ENCODE measurements at regions not wholly inside any gene's neighbourhood (a gene's known extent, or its start where the extent isn't known, plus 50 kb on each side); places are given as distances from the start of the nearest gene placed in this dataset.
A peak's percentile ranks its signal among the peaks of the same experiment; 100 is the strongest.

DNA sequence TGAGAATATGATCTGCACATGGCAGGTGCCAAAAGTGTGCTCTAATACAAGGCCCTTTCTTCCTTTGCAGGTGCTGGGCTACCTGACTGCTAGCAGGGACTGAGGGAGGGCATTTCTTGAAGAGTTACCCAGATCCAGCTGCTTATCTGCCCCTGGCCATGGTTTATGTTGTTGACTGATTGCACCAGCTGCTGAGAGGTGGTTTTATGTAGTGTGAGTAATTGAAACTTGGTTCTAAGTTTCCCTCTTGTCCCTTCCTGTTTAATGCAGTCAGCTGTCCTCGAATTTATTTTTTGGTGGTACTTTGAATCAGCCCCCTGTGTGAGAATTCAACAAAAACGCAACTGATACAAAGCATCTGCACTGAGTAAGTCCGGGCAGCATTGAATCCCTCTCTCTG is 288.3 kb upstream of the C2CD4B start:
- Mint-ChIP-seq H3K36me3 (no peaks in the 10 kb centered on the region), H3K9me3 (no peaks in the 10 kb centered on the region), H3K27ac (no peak overlapping the region)
- DNase-seq (ENCODE audit: low spot score in 2 of 2) = no peak
- ATAC-seq = no peak

DNA sequence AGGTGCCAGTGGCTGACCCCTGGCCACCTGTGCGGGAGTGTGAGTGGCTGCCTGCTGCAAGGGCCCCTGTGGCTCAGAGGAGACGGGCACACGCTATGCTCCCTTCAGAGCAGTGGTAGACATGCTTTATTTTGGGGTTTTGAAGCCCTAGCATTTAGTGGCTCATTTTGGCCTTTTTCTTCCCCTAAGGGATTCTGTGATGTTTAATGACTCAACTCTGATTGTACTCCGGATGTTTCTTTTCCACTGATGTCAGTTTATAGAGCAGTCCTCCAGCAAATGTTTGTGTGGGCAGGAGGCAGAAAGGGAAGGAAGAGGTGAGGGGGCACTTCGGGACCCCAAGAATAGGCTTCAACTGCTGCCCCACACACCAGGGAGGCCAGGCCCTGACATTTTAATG is 288.9 kb upstream of the C2CD4B start:
- no peaks in the 10 kb centered on the region for H3K36me3 Mint-ChIP-seq
- H3K27ac Mint-ChIP-seq = no peak overlapping the region
- ATAC-seq (no peak), DNase-seq (ENCODE audit: low spot score in 2 of 2) (no peak)
- H3K9me3 Mint-ChIP-seq = no peaks in the 10 kb centered on the region

DNA sequence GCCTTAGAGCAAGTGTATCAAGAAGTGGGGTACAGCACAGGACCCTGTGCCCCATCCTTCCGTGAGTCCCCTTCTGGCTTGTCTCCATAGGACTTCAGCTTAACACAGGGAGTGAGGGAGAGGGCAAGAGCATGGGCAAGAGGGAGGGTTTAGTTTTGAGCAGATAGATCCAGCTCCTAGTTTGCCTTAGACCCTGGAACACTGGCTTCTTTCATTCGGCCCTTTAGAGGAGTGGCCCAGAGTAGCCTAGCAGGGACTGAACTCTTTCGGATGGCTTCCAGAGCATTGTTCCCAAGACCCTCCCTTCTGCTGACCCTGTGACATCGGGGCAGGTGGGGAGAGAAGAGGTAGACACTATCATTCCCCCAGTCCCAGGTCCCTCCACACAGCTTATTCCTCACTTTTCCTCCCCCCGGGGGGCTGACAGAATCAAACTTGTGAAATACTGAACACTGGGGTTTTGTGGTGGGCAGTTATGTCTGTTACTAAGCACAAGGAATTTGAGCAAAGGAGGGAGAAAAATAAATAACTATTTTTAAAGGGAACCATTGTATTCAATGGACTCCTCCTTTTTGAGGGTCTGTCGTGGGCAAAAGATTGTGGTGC is 289.6 kb upstream of the C2CD4B start:
- Mint-ChIP-seq H3K27ac (no peak overlapping the region), H3K9me3 (no peaks in the 10 kb centered on the region), H3K36me3 (no peaks in the 10 kb centered on the region)
- DNase-seq (ENCODE audit: low spot score in 2 of 2) = no peak
- no peak for ATAC-seq

DNA sequence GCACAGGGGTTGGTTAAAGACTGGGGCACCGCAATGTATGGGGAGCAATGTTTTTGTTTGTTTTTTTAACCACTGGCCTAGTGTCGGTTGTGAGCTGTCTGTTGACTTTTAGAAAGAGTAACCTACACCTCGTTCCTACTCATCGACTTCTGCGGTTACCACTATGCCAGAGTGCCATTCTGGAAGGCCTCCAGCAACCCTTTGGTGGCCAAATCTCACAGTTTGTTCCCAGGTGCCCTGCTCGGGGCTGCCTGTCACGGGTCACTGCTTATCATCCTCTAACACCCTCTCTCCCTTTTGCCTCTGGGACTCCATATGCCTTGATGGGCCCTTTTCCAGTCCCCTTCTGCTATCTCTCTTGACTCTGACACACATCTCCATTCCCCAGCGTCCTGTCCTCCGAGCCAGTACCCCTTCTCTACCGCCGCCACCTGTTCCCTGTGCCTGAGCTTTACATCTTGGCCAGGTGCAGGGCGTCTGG is 290.4 kb upstream of the C2CD4B start:
- no peaks in the 10 kb centered on the region for H3K36me3 Mint-ChIP-seq
- ATAC-seq (no peak), DNase-seq (ENCODE audit: low spot score in 2 of 2) (no peak)
- H3K9me3 Mint-ChIP-seq = no peaks in the 10 kb centered on the region
- H3K27ac Mint-ChIP-seq = peak overlapping the region in 1 of 2 donors; percentile 50

DNA sequence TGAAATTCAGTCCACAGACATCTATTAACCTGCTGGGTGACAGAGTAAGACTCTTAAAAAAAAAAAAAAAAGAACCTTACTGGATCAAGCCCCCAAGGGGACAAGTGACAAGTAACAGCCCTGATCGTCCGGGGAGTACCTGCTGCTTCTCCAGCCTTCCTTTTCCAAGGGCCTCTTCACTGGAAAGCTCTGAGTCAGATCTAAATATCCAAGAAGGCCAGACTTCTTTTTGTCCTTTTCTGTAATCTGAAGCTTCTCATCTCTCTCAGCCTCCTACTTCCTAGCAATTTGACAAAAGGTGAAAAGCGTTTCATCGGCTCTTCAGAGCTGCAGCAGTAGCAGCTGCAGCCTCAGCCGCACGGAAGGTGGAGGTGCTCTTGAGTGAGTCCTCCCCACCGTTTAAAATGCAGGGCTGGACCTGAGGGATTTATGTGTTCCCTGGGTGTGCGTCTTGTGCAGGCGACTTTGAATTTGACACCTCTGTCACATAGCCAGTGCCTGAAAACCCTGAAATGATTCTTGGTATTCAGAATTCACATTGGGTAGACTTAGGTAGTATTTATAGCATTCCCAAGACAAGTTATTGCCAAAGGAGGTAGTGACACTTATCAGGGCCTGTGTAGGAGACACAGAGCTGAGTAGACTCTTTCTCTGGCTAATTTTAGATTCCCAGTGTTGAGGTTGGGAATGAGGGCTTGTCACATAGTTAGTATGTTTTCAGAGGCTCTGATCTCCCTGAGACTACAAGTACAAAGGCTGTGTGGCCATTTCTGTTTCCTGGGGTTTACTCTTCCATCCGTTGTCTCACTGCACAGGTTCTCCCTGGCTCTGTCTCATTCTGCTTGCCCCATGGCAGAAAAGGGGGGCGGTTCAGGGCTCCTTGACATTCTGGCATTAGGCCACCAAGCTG is 291.2 kb upstream of the C2CD4B start:
- Mint-ChIP-seq H3K9me3 (no peaks in the 10 kb centered on the region), H3K36me3 (no peaks in the 10 kb centered on the region), H3K27ac (peak overlapping the region in 1 of 2 donors; percentile 50)
- no peak for ATAC-seq
- no peak for DNase-seq (ENCODE audit: low spot score in 2 of 2)

DNA sequence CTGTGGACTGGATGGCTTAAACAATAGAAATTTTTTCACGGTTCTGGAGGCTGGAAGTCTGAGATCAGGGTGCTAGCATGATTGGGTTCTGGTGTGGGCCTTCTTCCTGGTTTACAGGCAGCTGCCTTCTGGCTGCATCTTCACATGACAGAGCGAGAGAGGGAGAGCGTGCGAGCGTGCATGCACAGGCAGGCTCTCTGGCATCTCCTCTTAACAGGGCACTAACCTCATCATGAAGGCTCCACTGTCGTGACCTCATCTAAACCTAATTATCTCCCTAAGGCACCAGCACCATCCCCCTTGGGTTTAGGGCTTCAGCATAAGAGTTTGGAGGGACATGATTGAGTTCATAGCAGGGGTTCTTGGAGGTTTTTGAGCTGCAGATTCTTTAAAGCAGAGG is 292.0 kb upstream of the C2CD4B start:
- ATAC-seq = no peak
- no peaks in the 10 kb centered on the region for H3K36me3 Mint-ChIP-seq
- no peak overlapping the region for H3K27ac Mint-ChIP-seq
- no peaks in the 10 kb centered on the region for H3K9me3 Mint-ChIP-seq
- no peak for DNase-seq (ENCODE audit: low spot score in 2 of 2)

DNA sequence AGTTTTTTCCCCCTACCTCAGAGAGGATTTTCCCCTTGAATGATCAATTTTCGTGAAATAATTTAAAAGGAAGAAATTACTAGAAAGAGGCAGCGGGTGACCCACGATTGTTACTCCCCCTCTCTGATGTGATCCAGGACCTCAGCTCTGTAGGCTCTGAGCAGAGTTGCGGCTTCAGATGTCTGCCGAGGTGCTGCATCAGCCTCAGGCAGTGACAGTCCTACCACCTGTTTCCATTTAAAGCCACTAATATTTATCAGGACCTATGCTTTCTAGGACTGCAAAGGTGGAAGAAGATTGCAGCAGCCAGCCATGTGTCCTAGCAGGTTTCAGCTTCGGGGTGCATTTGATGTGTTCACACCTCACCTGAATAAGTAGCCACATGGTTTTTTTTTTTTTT is 294.8 kb upstream of the C2CD4B start:
- no peak for ATAC-seq
- no peak for DNase-seq (ENCODE audit: low spot score in 2 of 2)
- Mint-ChIP-seq H3K9me3 (no peaks in the 10 kb centered on the region), H3K27ac (no peak overlapping the region), H3K36me3 (no peaks in the 10 kb centered on the region)

DNA sequence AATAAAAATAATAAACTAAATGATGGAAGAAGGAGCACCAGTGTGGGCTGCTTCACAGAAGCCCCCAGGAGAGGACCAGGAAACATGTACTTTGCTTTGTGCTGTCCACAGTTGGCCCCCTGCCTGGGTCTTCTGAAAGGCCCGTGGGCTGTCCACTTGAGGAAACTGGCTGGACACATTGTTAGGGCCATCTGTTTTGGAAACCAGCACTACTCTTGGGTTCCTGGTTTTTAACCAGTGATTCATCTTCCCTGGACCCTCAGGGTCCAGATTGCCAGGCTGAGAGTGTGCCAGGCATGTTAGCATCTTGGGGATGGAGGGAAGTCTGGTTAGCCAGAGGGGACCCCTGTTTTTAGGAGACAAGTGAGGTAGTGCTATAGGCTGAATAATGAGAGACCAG is 297.2 kb upstream of the C2CD4B start:
- H3K36me3 Mint-ChIP-seq = no peaks in the 10 kb centered on the region
- H3K9me3 Mint-ChIP-seq = no peaks in the 10 kb centered on the region
- DNase-seq (ENCODE audit: low spot score in 2 of 2) = no peak
- no peak for ATAC-seq
- no peak overlapping the region for H3K27ac Mint-ChIP-seq

DNA sequence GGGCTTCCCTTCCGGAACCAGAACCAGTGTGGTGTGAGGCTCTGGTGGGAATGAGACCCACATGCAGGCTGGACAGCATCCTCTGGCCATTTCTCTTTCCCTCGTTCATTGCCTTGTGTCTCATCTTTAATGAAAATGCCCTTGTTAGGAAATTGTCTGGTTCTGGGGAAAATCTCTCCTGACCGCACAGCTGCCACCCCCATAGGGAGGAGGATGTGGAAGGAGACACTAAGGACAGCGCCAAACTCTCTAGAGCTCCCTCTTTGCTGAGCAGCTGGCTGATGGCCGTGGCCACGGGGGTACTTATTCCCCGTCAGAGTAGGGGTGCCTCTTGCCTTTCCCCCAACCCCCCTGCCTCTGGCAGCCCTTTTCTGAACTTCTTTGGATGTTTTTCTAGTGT is 297.6 kb upstream of the C2CD4B start:
- ATAC-seq = no peak
- H3K36me3 Mint-ChIP-seq = no peaks in the 10 kb centered on the region
- H3K27ac Mint-ChIP-seq = no peak overlapping the region
- no peak for DNase-seq (ENCODE audit: low spot score in 2 of 2)
- H3K9me3 Mint-ChIP-seq = no peaks in the 10 kb centered on the region

DNA sequence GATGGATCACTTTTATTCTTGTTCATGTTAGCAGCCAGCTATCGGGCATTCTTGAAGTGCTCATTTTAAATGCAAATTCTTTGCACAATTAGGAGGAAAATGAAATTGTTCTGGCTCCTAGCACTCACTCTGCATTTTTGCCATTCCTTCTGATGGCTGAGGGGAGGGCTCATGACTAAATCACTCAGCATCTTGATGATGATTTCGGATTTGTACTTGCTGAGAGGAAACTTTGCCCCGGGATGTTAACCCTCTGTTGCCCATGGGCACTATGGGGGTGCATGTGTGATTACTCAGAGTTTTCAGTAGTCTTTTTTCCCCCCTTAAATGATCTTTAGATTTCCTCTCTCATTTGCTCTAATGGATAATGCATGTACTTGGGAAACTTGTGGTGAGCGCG is 299.6 kb upstream of the C2CD4B start:
- no peaks in the 10 kb centered on the region for H3K36me3 Mint-ChIP-seq
- ATAC-seq (no peak), DNase-seq (ENCODE audit: low spot score in 2 of 2) (no peak)
- no peak overlapping the region for H3K27ac Mint-ChIP-seq
- no peaks in the 10 kb centered on the region for H3K9me3 Mint-ChIP-seq

DNA sequence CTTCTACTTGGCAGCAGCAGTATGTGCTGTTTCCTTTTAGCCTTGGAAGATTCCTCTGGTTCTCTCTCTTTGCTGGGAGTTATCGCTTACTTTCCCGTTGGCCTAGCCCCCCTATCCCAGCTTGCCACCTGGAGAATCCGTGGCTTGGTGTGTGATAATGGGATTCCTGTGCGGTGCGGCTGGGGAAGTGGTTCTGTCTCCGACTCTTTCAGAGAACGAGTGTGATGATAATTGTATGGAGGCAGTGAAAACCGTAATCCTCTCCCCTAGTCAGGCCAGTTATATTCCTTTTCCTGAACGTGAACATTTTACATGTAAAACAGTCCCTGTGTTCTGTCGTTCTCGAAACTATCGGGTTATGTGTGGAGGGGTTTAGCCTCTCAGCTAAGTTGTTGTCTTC is 300.1 kb upstream of the C2CD4B start:
- no peak overlapping the region for H3K27ac Mint-ChIP-seq
- ATAC-seq (no peak), DNase-seq (ENCODE audit: low spot score in 2 of 2) (no peak)
- H3K36me3 Mint-ChIP-seq = no peaks in the 10 kb centered on the region
- H3K9me3 Mint-ChIP-seq = no peaks in the 10 kb centered on the region

DNA sequence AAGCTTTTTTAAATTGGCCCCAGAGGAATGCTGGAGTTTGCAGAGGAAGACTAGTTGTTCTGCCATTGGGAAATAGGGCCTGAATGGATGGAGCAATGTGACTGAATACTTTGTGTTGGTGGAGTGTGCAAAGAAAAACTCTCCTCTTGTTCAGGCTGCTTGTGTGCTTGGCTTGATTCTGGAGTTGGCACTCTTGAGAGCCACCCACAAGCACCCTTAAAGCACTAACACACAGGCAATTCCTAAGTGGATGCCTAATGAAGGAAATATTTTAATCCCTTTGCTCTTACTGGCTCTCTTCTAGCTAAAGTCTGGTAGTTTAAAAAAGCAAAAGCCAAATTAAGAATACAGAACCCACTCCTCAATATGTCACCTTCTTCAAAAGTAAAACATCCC is 304.4 kb upstream of the C2CD4B start:
- no peak overlapping the region for H3K27ac Mint-ChIP-seq
- ATAC-seq (no peak), DNase-seq (ENCODE audit: low spot score in 2 of 2) (no peak)
- no peaks in the 10 kb centered on the region for H3K9me3 Mint-ChIP-seq
- no peaks in the 10 kb centered on the region for H3K36me3 Mint-ChIP-seq

DNA sequence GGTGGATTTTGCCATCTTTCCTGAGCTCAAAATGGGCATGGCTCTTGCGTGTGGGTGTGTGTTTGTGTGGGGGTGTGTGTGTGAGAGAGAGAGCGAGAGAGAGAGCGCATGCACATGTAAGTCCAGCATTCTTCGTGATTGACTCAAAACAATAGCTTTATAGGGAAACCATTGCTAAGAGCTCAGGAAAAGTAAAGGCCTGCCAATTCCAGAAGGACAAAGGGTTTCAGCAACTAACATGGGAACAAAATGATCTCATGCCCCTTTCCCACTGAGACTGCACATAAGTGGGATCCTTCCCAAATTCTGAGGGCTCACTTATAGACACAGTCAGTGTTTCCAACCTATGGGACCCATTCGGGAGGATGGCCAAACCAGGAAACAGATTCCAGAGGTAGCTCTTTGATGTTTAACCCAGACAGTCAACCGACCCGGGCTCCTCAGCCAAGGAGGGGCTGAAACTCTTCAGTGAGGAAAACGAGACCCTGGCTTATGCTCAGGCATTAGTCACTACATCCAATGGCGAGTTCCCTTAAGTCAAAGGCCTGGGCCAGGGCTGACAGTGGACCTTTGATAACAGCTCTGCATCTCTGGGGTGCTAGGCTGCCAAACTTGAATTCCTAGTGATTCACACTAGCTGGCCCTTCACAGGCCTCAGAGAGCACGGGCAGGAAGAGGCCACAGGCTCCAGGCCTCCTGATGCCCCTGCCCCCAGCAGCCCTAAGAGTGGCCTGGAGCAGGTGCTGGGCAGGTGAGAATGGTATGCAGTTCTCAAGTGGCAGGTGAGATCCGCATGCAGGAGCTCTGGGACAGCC is 305.0 kb upstream of the C2CD4B start:
- no peak overlapping the region for H3K27ac Mint-ChIP-seq
- no peak for DNase-seq (ENCODE audit: low spot score in 2 of 2)
- ATAC-seq = no peak
- H3K36me3 Mint-ChIP-seq = no peaks in the 10 kb centered on the region
- H3K9me3 Mint-ChIP-seq = no peaks in the 10 kb centered on the region

DNA sequence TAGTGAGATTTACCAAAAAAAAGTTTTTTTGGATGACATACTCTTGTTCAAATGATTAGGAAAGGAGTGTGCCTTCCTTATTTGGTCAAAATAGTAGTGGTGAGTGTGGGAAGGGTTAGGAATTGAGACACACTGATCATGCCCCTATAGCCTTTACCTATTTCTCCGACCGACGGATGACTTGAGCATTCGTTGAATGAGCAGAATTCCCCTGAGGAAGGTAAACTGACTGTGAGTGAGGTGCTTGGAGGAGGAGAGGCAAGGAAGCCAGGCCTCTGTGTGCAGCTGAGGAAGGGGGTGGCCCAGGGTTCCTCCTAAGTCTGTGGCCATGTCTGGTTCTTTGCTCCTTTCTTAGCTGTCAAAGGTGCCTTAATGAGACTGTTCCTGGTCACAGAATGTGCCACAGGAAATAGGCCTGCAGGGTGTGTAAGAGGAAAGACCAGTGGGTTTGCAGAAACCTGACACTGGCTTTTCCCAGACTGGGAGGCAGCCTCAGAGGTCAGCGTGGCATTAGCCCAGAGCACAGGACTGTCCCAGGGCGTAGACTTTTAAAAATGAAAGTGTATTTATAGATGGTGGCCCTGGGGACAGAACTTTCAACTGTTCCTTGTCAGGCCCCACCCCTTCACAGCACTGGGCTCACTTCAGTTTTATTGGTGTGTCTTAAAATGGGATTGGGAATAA is 307.7 kb upstream of the C2CD4B start:
- Mint-ChIP-seq H3K9me3 (no peaks in the 10 kb centered on the region), H3K27ac (no peak overlapping the region), H3K36me3 (no peaks in the 10 kb centered on the region)
- no peak for ATAC-seq
- no peak for DNase-seq (ENCODE audit: low spot score in 2 of 2)

DNA sequence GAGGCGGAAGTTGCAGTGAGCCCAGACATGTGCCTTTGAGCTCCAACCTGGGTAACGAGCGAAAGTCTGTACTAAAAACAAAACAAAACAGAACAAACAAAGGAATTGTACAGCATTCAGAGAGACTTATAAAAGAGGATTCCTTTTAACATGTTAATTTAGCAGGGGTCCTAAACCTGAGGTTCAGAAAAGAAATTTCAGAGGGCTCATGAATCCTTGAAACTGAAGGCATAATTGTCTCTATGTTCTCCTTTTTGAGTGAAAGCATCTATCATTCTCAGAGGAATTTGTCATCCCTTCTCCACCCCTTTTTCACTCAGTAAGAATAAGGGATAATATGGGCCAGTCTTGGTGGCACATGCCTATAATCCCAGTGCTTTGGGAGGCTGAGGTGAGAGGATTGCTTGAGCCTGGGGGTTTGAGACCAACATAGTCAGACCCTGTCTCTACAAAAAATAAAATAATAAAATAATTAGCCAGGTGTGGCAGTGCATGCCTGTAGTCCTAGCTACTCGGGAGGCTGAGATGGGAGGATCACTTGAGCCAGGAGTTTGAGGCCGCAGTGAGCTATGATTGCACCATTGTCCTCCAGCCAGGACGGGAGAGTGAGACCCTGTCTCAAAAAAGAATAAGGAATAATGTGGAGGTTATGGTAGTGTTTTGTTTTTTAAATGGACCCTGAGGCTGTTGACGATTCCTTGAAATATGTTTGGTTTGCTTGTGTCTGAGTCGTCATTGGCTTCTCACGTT is 309.1 kb upstream of the C2CD4B start:
- Mint-ChIP-seq H3K27ac (no peak overlapping the region), H3K36me3 (no peaks in the 10 kb centered on the region), H3K9me3 (no peaks in the 10 kb centered on the region)

DNA sequence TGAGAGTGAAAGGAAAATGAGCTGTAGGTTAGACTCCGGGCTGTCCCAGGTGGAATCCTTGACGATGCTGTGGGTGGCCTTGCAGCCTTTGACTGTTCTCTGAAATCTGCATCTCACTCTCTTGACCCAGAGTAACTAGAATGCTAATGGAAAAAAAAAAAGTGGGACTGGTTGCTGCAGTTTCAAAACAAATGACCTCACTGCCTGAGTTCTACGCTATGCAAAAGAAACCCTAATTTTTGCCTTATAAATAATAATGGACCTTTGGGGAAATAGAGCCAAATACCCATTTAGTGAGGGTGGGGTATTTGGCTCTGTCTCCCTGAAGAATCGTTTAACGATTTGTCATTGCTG is 309.7 kb upstream of the C2CD4B start:
- Mint-ChIP-seq H3K27ac (no peak overlapping the region), H3K36me3 (no peaks in the 10 kb centered on the region), H3K9me3 (no peaks in the 10 kb centered on the region)
- DNase-seq (ENCODE audit: low spot score in 2 of 2) (no peak), ATAC-seq (no peak)

More for the DNA sequence above, 309.1 kb upstream of the C2CD4B start:
- ATAC-seq (no peak), DNase-seq (ENCODE audit: low spot score in 2 of 2) (no peak)
